Endodermal cell (in vitro differentiated cells): ENCODE measurements at regions not wholly inside any gene's neighbourhood (a gene's known extent, or its start where the extent isn't known, plus 50 kb on each side); places are given as distances from the start of the nearest gene placed in this dataset.
A peak's percentile ranks its signal among the peaks of the same experiment; 100 is the strongest.

Experiments
- DNase-seq: peaks from one replicate; pipeline ENCODE4 v3.0.0-alpha.2; 2017
- H3K27ac ChIP-seq: 2 replicates; pipeline ENCODE4 v1.5.1; 2013; ENCODE audit warnings: mild to moderate bottlenecking, low read depth, low read length, moderate library complexity
- H3K27me3 ChIP-seq: 2 replicates; pipeline ENCODE4 v1.6.1; 2013; ENCODE audit warnings: mild to moderate bottlenecking, low read length, moderate library complexity; ENCODE audit not compliant: insufficient read depth, control insufficient read depth, poor library complexity, severe bottlenecking
- H3K36me3 ChIP-seq: 2 replicates; pipeline ENCODE4 v1.7.0; 2013; ENCODE audit warnings: mild to moderate bottlenecking, low read length, moderate library complexity; ENCODE audit not compliant: control insufficient read depth, insufficient read depth
- H3K4me1 ChIP-seq: one replicate; pipeline ENCODE4 v1.7.0; 2013; ENCODE audit warnings: low read length; ENCODE audit not compliant: control insufficient read depth, insufficient read depth
- H3K4me3 ChIP-seq: 2 replicates; pipeline ENCODE4 v1.5.1; 2013; ENCODE audit warnings: mild to moderate bottlenecking, low read length, moderate library complexity
- H3K9ac ChIP-seq: 2 replicates; pipeline ENCODE4 v1.6.1; 2013; ENCODE audit warnings: mild to moderate bottlenecking, low read length, moderate library complexity; ENCODE audit not compliant: poor library complexity, severe bottlenecking; ENCODE audit errors: extremely low read depth
- H3K9me3 ChIP-seq: 2 replicates; pipeline ENCODE4 v1.6.1; 2013; ENCODE audit warnings: mild to moderate bottlenecking, low read length, moderate library complexity; ENCODE audit not compliant: control insufficient read depth
- H3K27ac Mint-ChIP-seq: 2 replicates; pipeline ENCODE4 v1.8.0; 2020; ENCODE audit warnings: mixed read lengths
- H3K27me3 Mint-ChIP-seq: 2 replicates; pipeline ENCODE4 v1.8.0; 2021; ENCODE audit warnings: mild to moderate bottlenecking, mixed read lengths; ENCODE audit not compliant: insufficient read depth
- H3K36me3 Mint-ChIP-seq: 2 replicates; pipeline ENCODE4 v1.8.0; 2020; ENCODE audit warnings: low read depth, mixed read lengths
- H3K4me1 Mint-ChIP-seq: 2 replicates; pipeline ENCODE4 v1.8.0; 2020; ENCODE audit warnings: mixed read lengths
- H3K4me3 Mint-ChIP-seq: 2 replicates; pipeline ENCODE4 v1.8.0; 2020; ENCODE audit warnings: mild to moderate bottlenecking, moderate library complexity, mixed read lengths
- H3K9me3 Mint-ChIP-seq: 2 replicates; pipeline ENCODE4 v1.8.0; 2020; ENCODE audit warnings: mild to moderate bottlenecking, mixed read lengths
- WGBS, 2 experiments: methylation state at CpG; one replicate each; pipeline versions ENCODE4 v1.1.5 to v1.1.7; 2013; ENCODE audit warnings: missing lambda C conversion rate in 2 of 2, mixed read lengths in 1 of 2; ENCODE audit not compliant: insufficient coverage in 1 of 2, insufficient read length in 1 of 2; 5-methylcytosine and 5-hydroxymethylcytosine counted together
- TF ChIP-seq, protein P1 (sequence below): fragments of 200-600 bp; sonication (generic); conservative IDR thresholded peaks from 2 replicates; pipeline ENCODE4 v1.5.0; 2021; ENCODE audit warnings: antibody characterized with exemption, mild to moderate bottlenecking

DNA sequence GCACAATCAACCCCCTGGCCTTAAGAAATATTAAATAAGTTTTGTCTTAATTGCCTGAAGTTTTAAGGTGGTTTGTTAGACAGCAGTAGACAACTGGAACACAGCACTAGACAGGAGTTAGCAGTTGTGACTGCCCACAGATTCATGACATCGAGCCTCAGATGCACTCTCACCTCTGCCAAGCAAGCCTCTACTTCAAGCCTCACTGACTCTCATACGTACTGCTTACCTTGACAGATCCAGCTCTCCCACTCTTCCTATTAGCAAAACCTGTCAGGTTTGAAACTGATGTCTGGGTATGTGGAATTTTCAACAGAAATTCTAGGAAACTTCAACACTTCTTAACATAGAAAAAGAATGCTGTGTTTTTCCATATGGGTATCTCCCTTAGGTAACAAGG is 382.9 kb upstream of the DPH6 start:
- Mint-ChIP-seq H3K4me1 (peaks cover 9% of the 10 kb centered on the region), H3K27ac (no peak overlapping the region), H3K36me3 (no peaks in the 10 kb centered on the region), H3K9me3 (no peaks in the 10 kb centered on the region), H3K4me3 (no peak overlapping the region), H3K27me3 (no peaks in the 10 kb centered on the region)
- no peaks in the 10 kb centered on the region for H3K36me3 ChIP-seq
- no peaks in the 10 kb centered on the region for H3K27me3 ChIP-seq
- H3K9me3 ChIP-seq, result no peaks in the 10 kb centered on the region
- 91 to 100% methylated on average over 1 to 2 of the region's 2 CpGs for WGBS, 2 experiments
- no peak overlapping the region for H3K4me3 ChIP-seq
- H3K27ac ChIP-seq, result no peak overlapping the region
- no peak overlapping the region for H3K9ac ChIP-seq
- no peak for DNase-seq
- TF ChIP-seq, protein P1, sequence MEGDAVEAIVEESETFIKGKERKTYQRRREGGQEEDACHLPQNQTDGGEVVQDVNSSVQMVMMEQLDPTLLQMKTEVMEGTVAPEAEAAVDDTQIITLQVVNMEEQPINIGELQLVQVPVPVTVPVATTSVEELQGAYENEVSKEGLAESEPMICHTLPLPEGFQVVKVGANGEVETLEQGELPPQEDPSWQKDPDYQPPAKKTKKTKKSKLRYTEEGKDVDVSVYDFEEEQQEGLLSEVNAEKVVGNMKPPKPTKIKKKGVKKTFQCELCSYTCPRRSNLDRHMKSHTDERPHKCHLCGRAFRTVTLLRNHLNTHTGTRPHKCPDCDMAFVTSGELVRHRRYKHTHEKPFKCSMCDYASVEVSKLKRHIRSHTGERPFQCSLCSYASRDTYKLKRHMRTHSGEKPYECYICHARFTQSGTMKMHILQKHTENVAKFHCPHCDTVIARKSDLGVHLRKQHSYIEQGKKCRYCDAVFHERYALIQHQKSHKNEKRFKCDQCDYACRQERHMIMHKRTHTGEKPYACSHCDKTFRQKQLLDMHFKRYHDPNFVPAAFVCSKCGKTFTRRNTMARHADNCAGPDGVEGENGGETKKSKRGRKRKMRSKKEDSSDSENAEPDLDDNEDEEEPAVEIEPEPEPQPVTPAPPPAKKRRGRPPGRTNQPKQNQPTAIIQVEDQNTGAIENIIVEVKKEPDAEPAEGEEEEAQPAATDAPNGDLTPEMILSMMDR, result no peak
- H3K4me1 ChIP-seq, result peaks cover 13% of the 10 kb centered on the region

DNA sequence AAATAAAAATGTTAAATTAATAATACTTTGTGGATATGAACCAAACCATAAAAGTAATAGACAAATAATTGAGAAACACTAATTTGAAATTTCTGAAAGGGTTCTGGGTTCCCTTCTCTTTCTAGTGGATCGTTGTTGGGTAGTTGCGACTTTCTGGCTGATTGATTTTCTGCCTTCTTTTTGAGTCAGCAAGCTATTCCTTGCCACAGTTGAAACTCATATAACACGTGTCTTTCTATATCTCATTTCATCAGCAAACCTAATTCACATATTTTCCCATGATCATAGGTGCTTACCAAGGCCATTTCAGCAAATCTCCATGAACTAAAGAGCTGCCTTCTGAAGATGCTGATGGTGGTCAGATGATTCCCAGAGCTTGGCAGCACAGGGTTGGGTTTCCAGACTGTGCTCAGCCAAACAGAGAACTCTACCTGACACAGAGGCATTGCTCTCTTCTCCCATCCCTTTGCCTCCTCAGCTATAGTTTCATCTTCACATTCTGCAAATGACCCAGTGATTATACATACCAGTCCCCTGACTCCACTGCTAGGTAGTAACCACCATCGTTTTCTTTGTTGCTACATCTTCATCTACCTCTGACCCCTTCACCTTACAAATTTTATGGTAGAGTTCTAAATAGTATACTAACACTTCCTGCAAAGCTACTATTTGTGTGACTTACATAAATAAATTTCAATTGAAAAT is 383.9 kb upstream of the DPH6 start:
- H3K36me3 ChIP-seq, result no peaks in the 10 kb centered on the region
- no peaks in the 10 kb centered on the region for H3K9me3 ChIP-seq
- H3K36me3 Mint-ChIP-seq, result no peaks in the 10 kb centered on the region
- no peak overlapping the region for H3K9ac ChIP-seq
- H3K27me3 ChIP-seq, result no peaks in the 10 kb centered on the region
- H3K27me3 Mint-ChIP-seq, result no peaks in the 10 kb centered on the region
- H3K4me3 ChIP-seq, result no peak overlapping the region
- no peak for DNase-seq
- peaks cover 3% of the 10 kb centered on the region for H3K4me1 Mint-ChIP-seq
- no peak overlapping the region for H3K27ac Mint-ChIP-seq
- no peak overlapping the region for H3K4me3 Mint-ChIP-seq
- peaks cover 13% of the 10 kb centered on the region for H3K4me1 ChIP-seq
- H3K9me3 Mint-ChIP-seq, result no peaks in the 10 kb centered on the region
- H3K27ac ChIP-seq, result no peak overlapping the region
- TF ChIP-seq, protein P1, result no peak
- WGBS, 2 experiments, result 60 to 79% methylated on average over 3 to 4 of the region's 4 CpGs

DNA sequence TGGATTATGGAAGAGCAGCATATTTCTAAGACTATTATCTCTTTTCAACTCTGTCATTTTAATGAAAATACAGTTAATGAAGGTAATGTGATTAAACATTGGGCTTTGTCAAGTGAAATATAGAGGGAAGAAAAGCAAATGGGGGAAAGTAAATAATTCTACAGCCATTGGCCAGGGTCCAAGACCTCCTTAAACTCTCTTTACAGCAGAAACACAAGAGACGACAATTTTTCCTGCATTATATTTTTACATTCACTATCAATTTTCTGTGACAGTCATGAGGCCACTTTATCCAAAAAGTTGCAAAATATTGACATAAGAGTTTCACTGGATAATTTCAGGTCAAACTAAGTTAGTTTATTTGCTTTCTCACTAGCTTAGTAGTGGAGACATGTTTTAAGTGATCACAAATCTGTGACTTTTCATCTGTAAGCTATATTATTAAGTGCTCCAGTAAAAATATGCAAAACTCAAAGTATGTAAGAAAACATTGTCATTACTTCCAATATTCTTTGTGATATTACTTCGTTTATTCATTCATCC is 385.9 kb upstream of the DPH6 start:
- H3K36me3 Mint-ChIP-seq, result no peaks in the 10 kb centered on the region
- Histone ChIP-seq H3K27ac (no peak overlapping the region), H3K27me3 (no peaks in the 10 kb centered on the region), H3K9ac (no peak overlapping the region), H3K4me1 (peaks cover 9% of the 10 kb centered on the region), H3K4me3 (peak overlapping the region; percentile 15), H3K9me3 (no peaks in the 10 kb centered on the region), H3K36me3 (no peaks in the 10 kb centered on the region)
- H3K27ac Mint-ChIP-seq, result no peak overlapping the region
- H3K9me3 Mint-ChIP-seq, result no peaks in the 10 kb centered on the region
- TF ChIP-seq, protein P1, result no peak
- H3K4me3 Mint-ChIP-seq, result no peak overlapping the region
- H3K27me3 Mint-ChIP-seq, result no peaks in the 10 kb centered on the region
- WGBS, 2 experiments, result 71 to 84% methylated on average over 1 to 2 of the region's 2 CpGs
- DNase-seq, result no peak
- peaks cover 3% of the 10 kb centered on the region for H3K4me1 Mint-ChIP-seq
